Left lung (tissue), 4 donors: ENCODE measurements at regions not wholly inside any gene's neighbourhood (a gene's known extent, or its start where the extent isn't known, plus 50 kb on each side); places are given as distances from the start of the nearest gene placed in this dataset.
A peak's percentile ranks its signal among the peaks of the same experiment; 100 is the strongest.

Experiments
- ATAC-seq: fragments of 200-7000 bp; cut with Tn5 transposase; one replicate; pipeline ENCODE4 v1.9.1; 2020; ENCODE audit warnings: moderate library complexity
- DNase-seq, 4 donors: peaks; one replicate each; pipeline ENCODE4 v3.0.0-alpha.2; 2013 to 2020
- H3K27ac ChIP-seq, 2 donors: fragments of 200-600 bp; sonication (generic) in 1 of 2; one replicate each; pipeline versions ENCODE4 v1.5.0 to v1.8.0; 2020 to 2021
- H3K27me3 ChIP-seq, 2 donors: fragments of 200-600 bp; sonication (generic) in 1 of 2; one replicate each; pipeline versions ENCODE4 v1.5.0 to v1.8.0; 2020 to 2021
- H3K36me3 ChIP-seq, 2 donors: fragments of 200-600 bp; sonication (generic) in 1 of 2; one replicate each; pipeline versions ENCODE4 v1.5.0 to v1.8.0; 2020 to 2021
- H3K4me1 ChIP-seq, 2 donors: fragments of 200-600 bp; one replicate each; pipeline ENCODE4 v1.8.0; 2021
- H3K4me3 ChIP-seq, 2 donors: fragments of 200-600 bp; sonication (generic) in 1 of 2; one replicate each; pipeline versions ENCODE4 v1.5.0 to v1.8.0; 2020 to 2021; ENCODE audit warnings: mild to moderate bottlenecking in 1 of 2
- H3K9me3 ChIP-seq, 2 donors: fragments of 200-600 bp; sonication (generic) in 1 of 2; one replicate each; pipeline versions ENCODE4 v1.5.0 to v1.8.0; 2020 to 2021
- CTCF ChIP-seq, 2 donors: fragments of 200-600 bp; sonication (generic) in 1 of 2; IDR thresholded peaks; one replicate each; pipeline versions ENCODE4 v1.5.0 to v1.8.0; 2021; ENCODE audit warnings: antibody characterized with exemption in 2 of 2
- intact Hi-C, 2 donors: fragments of 100-400 bp; cut with DNase I; formaldehyde crosslinking; loops; one replicate each; pipeline versions ENCODE4 v1.11.2 to v1.14.2; 2022
- donor health status: DM: no; HTN: yes; CAD: no.
- donor health status: DM: no; HTN: no; CAD: no.

GRCh38 chr11:131172011-131172410, 198.4 kb upstream of the NTM start:
- Histone ChIP-seq H3K4me1 (no peaks in the 10 kb centered on the region), H3K27me3 (no peaks in the 10 kb centered on the region), H3K36me3 (peaks cover 0 to 2% of the 10 kb centered on the region in 2 donors), H3K27ac (no peak overlapping the region), H3K4me3 (no peak overlapping the region), H3K9me3 (no peaks in the 10 kb centered on the region)
- DNase-seq (no peak), ATAC-seq (no peak)
- TF ChIP-seq CTCF (IDR thresholded peaks at IDR 0.05): no peak
- intact Hi-C loops: no loop called here

- H3K27me3 ChIP-seq: no peaks in the 10 kb centered on the region
- no peaks in the 10 kb centered on the region for H3K9me3 ChIP-seq
- H3K27ac ChIP-seq: no peak overlapping the region
- intact Hi-C loops: no loop called here
- ATAC-seq (no peak), DNase-seq (no peak)
- H3K4me3 ChIP-seq: no peak overlapping the region
- H3K36me3 ChIP-seq: no peaks in the 10 kb centered on the region
- no peak for TF ChIP-seq CTCF (IDR thresholded peaks at IDR 0.05)
- H3K4me1 ChIP-seq: no peaks in the 10 kb centered on the region
Observed at GRCh38 chr11:131178020-131178419, 192.4 kb upstream of the NTM start.

GRCh38 chr11:131178596-131178995, 191.8 kb upstream of the NTM start:
- Histone ChIP-seq H3K4me1 (no peaks in the 10 kb centered on the region), H3K9me3 (no peaks in the 10 kb centered on the region), H3K36me3 (no peaks in the 10 kb centered on the region), H3K27ac (no peak overlapping the region), H3K4me3 (no peak overlapping the region), H3K27me3 (no peaks in the 10 kb centered on the region)
- DNase-seq (peak in 1 of 4 donors; percentile 50), ATAC-seq (no peak)
- intact Hi-C loops: no loop called here
- TF ChIP-seq CTCF (IDR thresholded peaks at IDR 0.05): no peak

- Histone ChIP-seq H3K36me3 (no peaks in the 10 kb centered on the region), H3K27ac (no peak overlapping the region), H3K27me3 (no peaks in the 10 kb centered on the region), H3K9me3 (no peaks in the 10 kb centered on the region), H3K4me3 (no peak overlapping the region), H3K4me1 (no peaks in the 10 kb centered on the region)
- ATAC-seq (no peak), DNase-seq (no peak)
- no peak for TF ChIP-seq CTCF (IDR thresholded peaks at IDR 0.05)
- intact Hi-C loops: no loop called here
Observed at GRCh38 chr11:131179836-131180235, 190.6 kb upstream of the NTM start.

- intact Hi-C loops: no loop called here
- H3K9me3 ChIP-seq: no peaks in the 10 kb centered on the region
Observed at GRCh38 chr11:131185915-131186314, 184.5 kb upstream of the NTM start.

More at GRCh38 chr11:131185915-131186314, 184.5 kb upstream of the NTM start:
- ATAC-seq (no peak), DNase-seq (no peak)
- Histone ChIP-seq H3K27me3 (no peaks in the 10 kb centered on the region), H3K36me3 (no peaks in the 10 kb centered on the region), H3K27ac (no peak overlapping the region), H3K4me3 (no peak overlapping the region), H3K4me1 (no peaks in the 10 kb centered on the region)
- TF ChIP-seq CTCF (IDR thresholded peaks at IDR 0.05): no peak
